GM12892 (cell line): ENCODE measurements at regions not wholly inside any gene's neighbourhood (a gene's known extent, or its start where the extent isn't known, plus 50 kb on each side); places are given as distances from the start of the nearest gene placed in this dataset.

Experiments
- DNase-seq: peaks from one replicate; pipeline ENCODE4 v3.0.0; 2011; ENCODE audit not compliant: insufficient read length
- FAIRE-seq: peaks from 2 replicates; lab custom pipeline; 2011; peaks lifted over from hg19 to GRCh38; lab: Jason Lieb, UNC
- POLR2A ChIP-seq: IDR thresholded peaks from 2 replicates; pipeline ENCODE4 v1.6.1; 2011; ENCODE audit warnings: low read depth, low read length, control low read depth
- POLR2AphosphoS5 ChIP-seq: IDR thresholded peaks from 2 replicates; pipeline ENCODE4 v1.6.1; 2011; ENCODE audit warnings: low read depth, low read length, control low read depth
- TAF1 ChIP-seq: IDR thresholded peaks from 2 replicates; pipeline ENCODE4 v1.6.1; 2011; ENCODE audit warnings: low read depth, mild to moderate bottlenecking, control low read depth, low read length, borderline replicate concordance

GRCh38 chr6:132978685-132979084 lies 164.3 kb downstream of the RPS12 start:
- FAIRE-seq: no peak
- DNase-seq: no peak
- TF ChIP-seq POLR2AphosphoS5 (no peak), TAF1 (no peak), POLR2A (no peak)

DNA sequence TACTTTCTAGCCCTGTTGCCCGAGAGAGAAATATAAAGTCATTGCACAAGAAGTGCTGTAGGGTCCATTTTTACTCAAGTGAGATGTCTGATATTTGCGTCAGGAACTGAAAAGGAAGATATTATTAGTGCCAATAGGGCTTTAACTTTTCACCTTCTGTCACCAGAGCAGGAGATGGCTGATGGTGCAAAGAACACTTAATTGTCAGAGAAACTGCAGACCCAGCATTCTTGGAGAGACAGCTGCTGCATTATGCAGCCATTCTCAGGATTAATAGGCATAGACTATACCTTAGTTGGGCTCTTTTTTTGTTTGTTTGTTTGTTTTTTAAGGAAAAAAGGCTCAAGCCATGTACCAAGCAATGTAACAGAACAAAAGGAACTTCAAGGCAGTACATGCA lies 179.4 kb downstream of the RPS12 start:
- FAIRE-seq (no peak), DNase-seq (no peak)
- TF ChIP-seq POLR2A: no peak
- TF ChIP-seq POLR2AphosphoS5: no peak
- TF ChIP-seq TAF1: no peak

DNA sequence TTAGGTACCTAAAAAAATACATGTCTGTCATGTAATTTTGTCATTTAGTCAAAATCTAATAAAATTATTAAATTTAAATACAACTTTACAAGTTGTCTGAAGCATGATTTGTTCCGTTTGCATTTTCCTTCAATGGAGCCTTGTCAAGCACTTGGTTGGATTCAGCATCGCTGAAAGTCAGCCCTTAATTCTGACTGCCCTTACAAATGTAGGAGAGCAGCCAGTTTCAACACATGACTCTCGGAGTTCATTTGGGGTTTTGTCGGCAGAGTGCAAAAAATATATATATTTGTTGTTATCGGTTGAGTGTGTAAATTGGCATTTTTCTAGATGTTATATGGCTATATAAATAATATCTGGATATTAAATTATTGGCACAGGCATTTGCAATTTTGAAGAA lies 180.6 kb downstream of the RPS12 start:
- DNase-seq (no peak), FAIRE-seq (no peak)
- TF ChIP-seq POLR2A (no peak), TAF1 (no peak), POLR2AphosphoS5 (no peak)

DNA sequence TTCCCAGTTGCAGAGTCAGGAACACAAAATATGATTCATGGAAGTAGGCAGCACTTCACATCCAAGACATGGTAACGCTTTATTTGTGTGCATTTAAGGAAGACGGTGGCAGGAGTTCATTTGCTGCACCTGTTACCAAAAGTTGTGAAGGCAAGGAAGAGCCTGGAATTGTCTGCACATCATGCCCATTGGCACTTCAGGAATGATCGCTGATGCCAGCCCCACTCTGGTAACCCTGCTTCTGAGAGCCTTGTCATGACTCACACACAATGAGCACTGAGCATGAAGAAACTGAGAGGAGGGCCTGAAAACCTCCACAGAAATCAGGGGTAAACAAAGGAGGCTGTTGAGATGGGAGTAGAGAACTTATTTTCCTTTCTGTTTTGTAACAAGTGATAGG lies 181.1 kb downstream of the RPS12 start:
- TF ChIP-seq POLR2A (no peak), TAF1 (no peak), POLR2AphosphoS5 (no peak)
- FAIRE-seq: no peak

DNA sequence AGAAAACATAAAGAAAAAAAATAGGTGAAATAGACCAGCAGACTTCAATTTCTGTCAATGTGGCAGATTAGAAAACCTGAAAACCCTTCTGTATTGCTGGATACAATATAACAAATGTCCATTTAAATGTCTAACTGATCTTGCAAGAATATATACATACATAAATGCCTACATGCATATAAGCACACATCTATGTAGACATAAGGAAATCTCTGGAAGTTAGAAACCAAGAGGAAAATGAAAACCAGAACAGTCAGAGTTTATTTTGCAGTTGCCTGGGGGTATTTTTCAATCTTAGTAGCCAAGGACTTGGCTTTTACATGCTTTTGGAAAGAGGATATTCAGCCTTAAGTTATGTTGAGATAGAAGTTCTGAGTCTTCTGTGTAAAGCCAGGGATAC lies 184.0 kb downstream of the RPS12 start:
- FAIRE-seq (no peak), DNase-seq (no peak)
- no peak for TF ChIP-seq POLR2A
- TF ChIP-seq TAF1: no peak
- TF ChIP-seq POLR2AphosphoS5: no peak

More for the DNA sequence above, 181.1 kb downstream of the RPS12 start:
- no peak for DNase-seq

DNA sequence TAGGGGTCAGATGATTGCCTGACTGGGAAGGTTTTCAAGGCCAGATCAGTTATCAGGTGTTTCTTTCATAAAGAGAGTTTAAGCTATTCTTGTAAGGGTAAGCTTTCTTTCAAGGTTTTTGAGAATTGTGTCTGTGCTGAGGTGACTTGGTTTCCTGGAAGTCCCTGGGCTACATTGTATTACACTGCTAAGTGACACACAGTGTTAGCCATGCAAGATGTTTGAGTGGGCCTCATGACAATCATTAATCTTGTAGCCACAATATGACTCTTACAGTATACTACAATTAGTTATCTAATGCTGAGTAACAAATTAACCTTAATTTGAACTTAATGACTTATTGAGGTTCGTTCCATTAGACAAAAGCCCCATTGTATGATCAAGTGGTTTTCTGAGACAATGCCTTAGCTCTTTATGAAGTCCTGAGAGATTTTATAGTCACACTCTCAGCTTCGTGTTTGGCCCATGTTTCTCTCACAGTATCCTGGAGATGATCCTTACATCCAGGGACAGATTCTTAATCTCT lies 186.7 kb downstream of the RPS12 start:
- FAIRE-seq (no peak), DNase-seq (no peak)
- TF ChIP-seq TAF1 (no peak), POLR2A (no peak), POLR2AphosphoS5 (no peak)

- TF ChIP-seq POLR2A (no peak), POLR2AphosphoS5 (no peak), TAF1 (no peak)
- DNase-seq (no peak), FAIRE-seq (no peak)
Measured at GRCh38 chr6:133004304-133004884, 190.0 kb downstream of the RPS12 start.

DNA sequence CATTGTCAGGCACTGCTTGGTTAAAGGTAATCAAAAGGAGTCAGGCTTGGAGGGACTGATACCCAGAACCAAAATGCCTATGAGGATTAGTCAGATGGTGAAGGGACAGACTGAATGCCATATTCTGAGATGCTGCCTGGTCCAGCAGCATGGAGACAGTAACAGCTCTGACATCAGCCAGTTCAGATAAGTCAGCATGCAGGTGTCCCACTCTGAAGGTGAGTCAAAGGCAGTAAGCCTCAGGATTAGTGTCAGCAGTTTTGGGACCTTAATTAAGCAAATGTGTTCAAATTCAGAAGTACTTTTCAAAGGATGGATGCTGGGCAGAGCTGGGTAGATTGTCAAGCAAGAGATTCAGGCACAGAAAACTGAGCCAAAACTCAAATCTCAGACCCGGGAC lies 198.4 kb downstream of the RPS12 start:
- TF ChIP-seq TAF1 (no peak), POLR2A (no peak), POLR2AphosphoS5 (no peak)
- DNase-seq (no peak), FAIRE-seq (no peak)

DNA sequence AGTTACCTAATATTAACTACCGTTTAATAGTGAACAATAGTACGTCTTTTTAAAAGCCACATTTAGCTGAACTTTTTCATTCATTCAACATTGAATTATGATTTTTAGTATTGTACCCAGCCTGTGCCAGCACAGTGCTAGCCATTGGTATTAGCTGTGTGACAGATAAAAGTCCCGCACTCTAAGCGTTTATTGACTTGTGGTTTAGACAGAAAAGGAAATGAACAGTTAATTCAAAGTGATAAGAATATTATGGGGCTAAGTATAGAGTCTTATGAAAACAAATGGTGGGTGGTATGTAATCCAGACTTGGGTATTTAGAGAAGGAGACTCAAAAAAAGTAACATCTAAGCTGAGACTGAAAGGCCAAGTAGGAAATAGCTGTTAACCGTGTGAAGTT lies 202.3 kb downstream of the RPS12 start:
- FAIRE-seq: no peak
- TF ChIP-seq POLR2A (no peak), TAF1 (no peak), POLR2AphosphoS5 (no peak)
- DNase-seq: no peak

- DNase-seq (no peak), FAIRE-seq (no peak)
- TF ChIP-seq POLR2A: no peak
- no peak for TF ChIP-seq TAF1
Measured at GRCh38 chr6:133017581-133017980, 203.2 kb downstream of the RPS12 start.

GRCh38 chr6:133026705-133027104 lies 212.3 kb downstream of the RPS12 start:
- TF ChIP-seq TAF1 (no peak), POLR2A (no peak), POLR2AphosphoS5 (no peak)
- FAIRE-seq (no peak), DNase-seq (no peak)

DNA sequence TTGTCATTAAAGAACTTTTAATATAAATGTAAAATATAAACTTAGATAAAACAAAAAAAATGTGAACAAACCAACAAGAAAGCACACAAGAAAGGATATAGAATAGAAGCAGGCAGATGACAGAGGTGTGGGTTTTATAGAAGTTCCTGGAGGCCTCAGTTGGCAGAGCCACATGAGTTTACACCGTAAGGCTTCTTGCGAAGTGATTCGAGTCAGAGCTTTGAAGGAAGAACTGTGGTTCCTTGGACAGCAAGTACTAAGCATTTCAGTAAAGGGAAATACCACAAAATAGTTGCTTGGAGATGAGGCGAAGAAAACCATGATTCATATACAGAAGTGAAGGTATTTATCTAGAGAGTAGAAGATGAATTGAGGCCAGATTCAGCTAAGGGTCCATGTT lies 207.9 kb upstream of the EYA4 start:
- DNase-seq: no peak
- TF ChIP-seq POLR2AphosphoS5 (no peak), TAF1 (no peak)
- FAIRE-seq: no peak
